Progenitor cell of endocrine pancreas (in vitro differentiated cells): ENCODE measurements at regions not wholly inside any gene's neighbourhood (a gene's known extent, or its start where the extent isn't known, plus 50 kb on each side); places are given as distances from the start of the nearest gene placed in this dataset.

Experiments used
- DNase-seq: peaks from one replicate; pipeline ENCODE4 v3.0.0; 2021; ENCODE audit warnings: low spot score; ENCODE audit not compliant: unreplicated experiment
- H3K27ac Mint-ChIP-seq: 2 replicates; pipeline ENCODE4 v1.8.0; 2021; ENCODE audit warnings: mild to moderate bottlenecking, moderate library complexity, mixed read lengths
- H3K27me3 Mint-ChIP-seq: 2 replicates; pipeline ENCODE4 v1.8.0; 2021; ENCODE audit warnings: mixed read lengths
- H3K36me3 Mint-ChIP-seq: 2 replicates; pipeline ENCODE4 v1.8.0; 2022; ENCODE audit warnings: mixed read lengths; ENCODE audit not compliant: insufficient read depth
- H3K4me1 Mint-ChIP-seq: 2 replicates; pipeline ENCODE4 v1.8.0; 2021; ENCODE audit warnings: low read depth, mixed read lengths
- H3K4me3 Mint-ChIP-seq: 2 replicates; pipeline ENCODE4 v1.8.0; 2021; ENCODE audit warnings: low read depth, mild to moderate bottlenecking, moderate library complexity, mixed read lengths
- H3K9me3 Mint-ChIP-seq: 2 replicates; pipeline ENCODE4 v1.8.0; 2021; ENCODE audit warnings: low read depth, mixed read lengths
- TF ChIP-seq, protein P1 (sequence below): fragments of 200-600 bp; sonication (generic); IDR thresholded peaks from one replicate; pipeline ENCODE4 v1.5.0; 2021; ENCODE audit warnings: antibody characterized with exemption, mild to moderate bottlenecking; ENCODE audit not compliant: unreplicated experiment

DNA sequence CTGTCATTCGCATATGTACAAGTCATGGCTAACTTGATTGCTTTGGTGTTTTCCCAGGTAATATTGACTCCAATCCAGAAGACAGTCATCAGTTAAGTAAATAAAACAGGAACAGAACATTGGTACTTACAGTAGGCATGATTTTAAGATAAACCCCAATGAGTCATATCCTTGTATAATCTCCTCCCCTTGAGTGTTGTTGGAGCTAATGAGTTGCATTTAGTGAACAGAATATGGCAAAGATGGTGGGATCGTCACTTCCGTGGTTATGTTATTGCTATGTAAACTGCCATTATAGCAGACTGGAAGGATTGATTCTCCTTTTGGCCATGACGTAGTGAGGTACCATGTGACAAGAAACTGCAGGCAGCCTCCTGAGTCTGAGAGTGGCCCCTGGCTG, 102.2 kb downstream of the TMX1 start:
- no peak overlapping the region for H3K4me3 Mint-ChIP-seq

DNA sequence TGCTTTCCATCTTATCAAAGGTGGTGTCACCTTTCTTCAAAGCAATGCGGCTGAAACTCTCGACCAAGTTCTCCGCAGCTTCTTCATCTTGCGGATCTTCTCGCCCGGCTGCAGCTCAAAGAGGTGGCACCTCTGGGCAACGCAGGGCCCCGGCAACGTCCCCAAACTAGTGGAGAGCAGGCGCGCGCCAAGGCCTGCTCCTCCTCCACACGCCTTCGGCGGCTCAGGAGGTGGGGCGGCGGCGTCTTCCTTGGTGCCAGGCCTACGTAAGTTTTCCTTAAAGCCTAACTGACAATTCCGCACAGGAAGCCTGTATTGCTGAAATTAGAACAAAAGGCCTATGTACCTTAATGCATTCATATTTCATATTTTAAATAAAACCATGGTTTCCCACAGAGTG, 112.0 kb downstream of the TMX1 start:
- H3K27ac Mint-ChIP-seq, result no peak overlapping the region
- H3K27me3 Mint-ChIP-seq, result no peaks in the 10 kb centered on the region
- H3K4me1 Mint-ChIP-seq, result peaks cover 4% of the 10 kb centered on the region
- H3K4me3 Mint-ChIP-seq, result no peak overlapping the region
- TF ChIP-seq, protein P1, sequence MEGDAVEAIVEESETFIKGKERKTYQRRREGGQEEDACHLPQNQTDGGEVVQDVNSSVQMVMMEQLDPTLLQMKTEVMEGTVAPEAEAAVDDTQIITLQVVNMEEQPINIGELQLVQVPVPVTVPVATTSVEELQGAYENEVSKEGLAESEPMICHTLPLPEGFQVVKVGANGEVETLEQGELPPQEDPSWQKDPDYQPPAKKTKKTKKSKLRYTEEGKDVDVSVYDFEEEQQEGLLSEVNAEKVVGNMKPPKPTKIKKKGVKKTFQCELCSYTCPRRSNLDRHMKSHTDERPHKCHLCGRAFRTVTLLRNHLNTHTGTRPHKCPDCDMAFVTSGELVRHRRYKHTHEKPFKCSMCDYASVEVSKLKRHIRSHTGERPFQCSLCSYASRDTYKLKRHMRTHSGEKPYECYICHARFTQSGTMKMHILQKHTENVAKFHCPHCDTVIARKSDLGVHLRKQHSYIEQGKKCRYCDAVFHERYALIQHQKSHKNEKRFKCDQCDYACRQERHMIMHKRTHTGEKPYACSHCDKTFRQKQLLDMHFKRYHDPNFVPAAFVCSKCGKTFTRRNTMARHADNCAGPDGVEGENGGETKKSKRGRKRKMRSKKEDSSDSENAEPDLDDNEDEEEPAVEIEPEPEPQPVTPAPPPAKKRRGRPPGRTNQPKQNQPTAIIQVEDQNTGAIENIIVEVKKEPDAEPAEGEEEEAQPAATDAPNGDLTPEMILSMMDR, result no peak
- peaks cover 6% of the 10 kb centered on the region for H3K9me3 Mint-ChIP-seq
- no peak for DNase-seq
- H3K36me3 Mint-ChIP-seq, result peaks cover 1% of the 10 kb centered on the region

More for the DNA sequence above, 102.2 kb downstream of the TMX1 start:
- no peak for DNase-seq
- no peaks in the 10 kb centered on the region for H3K27me3 Mint-ChIP-seq
- no peak overlapping the region for H3K27ac Mint-ChIP-seq
- H3K36me3 Mint-ChIP-seq, result peaks cover 3% of the 10 kb centered on the region
- no peaks in the 10 kb centered on the region for H3K4me1 Mint-ChIP-seq
- TF ChIP-seq, protein P1, result no peak
- peaks cover 24% of the 10 kb centered on the region for H3K9me3 Mint-ChIP-seq

DNA sequence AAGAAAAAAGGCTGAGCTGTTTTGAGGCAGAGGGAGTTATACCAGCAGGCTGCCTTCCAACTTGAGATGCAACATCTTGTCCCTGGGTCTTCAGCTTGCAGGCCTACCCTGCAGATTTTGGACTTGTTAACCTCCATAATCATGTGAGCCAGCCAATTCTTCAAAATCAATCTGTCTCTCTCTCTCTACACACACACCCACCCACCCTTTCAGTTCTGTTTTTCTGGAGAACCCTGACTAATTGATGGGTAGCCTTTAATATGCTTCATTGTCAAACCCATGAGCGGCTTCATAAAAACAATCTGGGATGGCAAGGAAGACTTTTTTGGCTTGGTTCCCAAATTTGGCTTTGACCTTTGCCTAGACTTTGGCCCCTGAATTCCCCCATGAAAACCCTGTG, 113.9 kb downstream of the TMX1 start:
- DNase-seq, result no peak
- Mint-ChIP-seq H3K36me3 (no peaks in the 10 kb centered on the region), H3K27me3 (no peaks in the 10 kb centered on the region), H3K4me1 (peaks cover 4% of the 10 kb centered on the region), H3K27ac (no peak overlapping the region), H3K4me3 (no peak overlapping the region), H3K9me3 (no peaks in the 10 kb centered on the region)
- TF ChIP-seq, protein P1, result no peak

DNA sequence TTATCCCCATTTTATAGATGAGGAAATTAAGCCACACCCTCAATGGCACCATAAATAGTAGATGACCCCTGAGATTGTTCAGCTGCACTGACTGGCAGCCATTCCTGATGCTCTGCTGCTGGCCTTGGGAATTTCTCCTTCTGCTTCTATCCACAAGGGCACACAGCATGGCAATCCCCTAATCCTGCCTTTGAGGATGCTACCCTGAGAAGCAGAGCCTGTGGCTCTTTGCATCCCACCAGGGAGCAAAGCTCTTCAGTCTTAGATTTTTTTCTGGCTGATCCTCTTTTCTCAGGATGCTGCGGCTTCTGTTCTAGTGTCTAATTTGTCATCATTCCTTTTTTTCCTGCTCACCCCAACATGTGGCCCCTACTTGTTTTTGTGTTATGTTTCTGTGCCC, 114.8 kb downstream of the TMX1 start:
- DNase-seq, result no peak
- H3K36me3 Mint-ChIP-seq, result no peaks in the 10 kb centered on the region
- no peak overlapping the region for H3K4me3 Mint-ChIP-seq
- H3K4me1 Mint-ChIP-seq, result peaks cover 4% of the 10 kb centered on the region
- H3K27me3 Mint-ChIP-seq, result no peaks in the 10 kb centered on the region
- H3K9me3 Mint-ChIP-seq, result no peaks in the 10 kb centered on the region
- TF ChIP-seq, protein P1, result no peak
- H3K27ac Mint-ChIP-seq, result no peak overlapping the region

DNA sequence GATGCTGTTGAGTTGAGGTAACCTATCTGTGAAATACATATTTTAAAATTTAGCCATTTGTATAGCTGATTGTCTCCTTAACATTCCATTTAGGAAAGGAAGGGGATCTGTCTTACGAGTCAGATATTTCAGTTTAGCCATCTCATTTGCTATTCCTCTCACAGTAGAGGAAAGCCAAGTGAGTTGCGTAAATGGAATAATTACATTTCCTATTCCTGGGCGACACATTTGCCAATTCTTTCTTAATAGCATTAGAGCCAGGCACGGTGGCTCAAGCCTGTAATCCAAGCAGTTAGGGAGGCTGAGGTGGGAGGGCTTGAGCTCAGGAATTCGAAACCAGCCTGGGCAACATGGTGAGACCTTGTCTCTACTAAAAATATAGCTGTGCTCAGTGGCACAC, 116.3 kb downstream of the TMX1 start:
- DNase-seq, result no peak
- Mint-ChIP-seq H3K36me3 (no peaks in the 10 kb centered on the region), H3K27ac (no peak overlapping the region), H3K4me1 (peaks cover 4% of the 10 kb centered on the region), H3K4me3 (no peak overlapping the region), H3K9me3 (no peaks in the 10 kb centered on the region), H3K27me3 (no peaks in the 10 kb centered on the region)
- TF ChIP-seq, protein P1, result no peak
